GM18909 (cell line): ENCODE measurements at regions not wholly inside any gene's neighbourhood (a gene's known extent, or its start where the extent isn't known, plus 50 kb on each side); places are given as distances from the start of the nearest gene placed in this dataset.

Experiments
- ATAC-seq: cut with Tn5 transposase; IDR thresholded peaks from one replicate; pipeline ENCODE4 v1.9.1; 2021; ENCODE audit warnings: mild to moderate bottlenecking; ENCODE audit not compliant: unreplicated experiment, poor library complexity

DNA sequence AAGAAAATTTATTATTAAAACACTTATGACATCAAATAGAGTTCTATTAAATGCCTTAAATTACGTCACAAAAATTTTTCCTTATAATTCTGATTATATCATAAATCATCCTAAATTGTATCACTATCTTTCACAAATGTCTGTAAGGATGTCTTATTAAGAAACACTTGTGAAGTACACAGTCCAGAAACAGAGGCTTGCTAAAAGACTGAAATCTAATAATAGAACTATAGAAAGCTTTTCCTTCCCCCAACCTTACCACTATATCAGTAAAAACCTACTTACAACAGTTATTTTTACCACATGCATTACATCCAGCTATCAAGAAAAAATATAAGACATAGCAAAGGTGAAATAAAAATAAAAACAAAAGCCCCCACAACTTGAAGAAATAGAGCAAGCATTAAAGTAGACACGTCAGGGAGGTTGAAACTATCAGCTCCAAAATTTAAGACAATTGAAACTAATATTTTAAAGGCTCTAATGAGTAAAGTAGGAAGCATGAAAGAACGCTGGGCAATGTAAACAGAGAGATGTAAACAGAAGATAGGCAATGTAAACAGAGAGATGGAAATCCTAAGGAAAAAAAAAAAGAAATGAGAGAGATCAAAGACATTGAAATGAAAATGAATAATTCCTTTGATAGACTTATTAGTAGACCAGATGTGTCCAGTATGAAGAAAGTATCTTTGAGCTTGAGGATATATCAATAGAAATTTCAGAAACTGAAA lies 94.9 kb upstream of the TECRL start:
- ATAC-seq, result no peak

GRCh38 chr4:64503416-64503815 lies 94.2 kb upstream of the TECRL start:
- no peak for ATAC-seq

GRCh38 chr4:64497491-64497890 lies 88.2 kb upstream of the TECRL start:
- no peak for ATAC-seq

DNA sequence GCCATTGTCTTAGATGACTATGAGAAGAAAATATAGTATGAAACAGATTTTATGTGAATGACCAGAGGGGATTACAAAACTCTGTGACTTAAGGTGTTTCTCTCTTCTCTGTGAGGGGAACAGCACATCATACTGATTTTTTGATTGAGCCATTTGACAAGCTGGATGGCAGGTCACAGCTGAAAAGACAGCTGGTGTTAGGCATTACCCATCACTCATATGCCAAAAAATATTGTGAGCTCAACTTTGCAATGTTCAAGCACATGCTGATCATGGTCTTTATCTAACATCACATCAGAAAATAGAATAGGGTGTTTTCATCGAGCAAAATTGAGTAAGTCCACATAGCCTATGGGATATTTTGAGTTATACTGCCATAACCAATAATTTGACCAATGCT lies 86.7 kb upstream of the TECRL start:
- ATAC-seq, result no peak

DNA sequence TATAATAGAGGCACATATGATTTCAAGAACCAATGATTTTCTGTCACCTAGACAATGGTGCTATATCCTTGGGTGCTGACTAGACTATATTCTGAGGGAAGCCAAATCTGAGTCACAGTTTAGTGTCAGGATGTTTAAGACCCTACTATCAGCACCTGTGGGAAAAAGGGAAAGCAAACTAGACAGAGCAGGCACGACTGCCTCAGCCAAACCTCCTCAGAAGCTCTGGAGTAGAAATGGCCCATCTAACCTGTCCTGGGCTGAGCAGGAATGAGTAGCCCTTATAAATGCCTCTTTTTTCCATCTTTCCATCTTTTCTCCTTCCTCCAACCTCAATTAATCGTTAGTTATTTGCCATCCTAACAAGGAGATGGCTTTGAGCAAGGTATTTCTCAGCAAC lies 80.4 kb upstream of the TECRL start:
- no peak for ATAC-seq

DNA sequence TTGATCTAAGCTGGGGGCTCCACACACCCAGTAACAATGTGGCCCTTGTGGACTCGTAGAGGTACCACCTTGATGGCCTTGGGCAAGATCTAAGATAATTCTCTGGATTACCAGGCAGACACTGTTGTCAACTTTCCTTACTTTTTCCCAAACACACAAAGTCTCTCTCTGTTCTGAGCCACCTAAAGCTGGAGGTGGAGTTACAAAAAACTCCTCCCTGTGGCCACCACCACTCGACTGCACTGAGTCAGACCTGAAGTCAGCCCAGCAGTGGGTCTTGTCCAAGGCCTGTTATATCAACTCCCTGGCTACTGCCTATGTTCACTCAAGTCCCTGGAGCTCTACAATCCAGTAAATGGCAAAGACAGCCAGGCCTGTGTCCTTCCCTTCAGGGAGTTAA lies 70.1 kb upstream of the TECRL start:
- no peak for ATAC-seq

DNA sequence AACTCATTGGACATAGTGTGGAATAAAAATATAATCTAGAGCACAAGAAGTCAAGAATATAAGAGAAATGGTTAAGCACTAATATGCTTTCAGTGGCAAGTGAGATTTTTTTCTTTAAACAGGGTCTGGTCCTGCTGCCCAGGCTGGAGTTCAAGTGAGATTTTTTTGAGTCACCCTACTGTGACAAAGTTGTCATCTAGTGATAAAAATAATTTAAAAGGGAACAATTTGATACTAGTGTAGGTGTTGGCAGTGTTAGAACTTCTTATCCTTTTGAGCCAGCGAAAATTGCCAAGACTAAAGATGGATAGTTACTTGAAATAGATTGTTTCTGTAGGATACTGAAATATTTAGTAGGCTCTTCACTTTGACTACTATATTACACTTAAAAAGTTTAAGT lies 67.9 kb upstream of the TECRL start:
- no peak for ATAC-seq

GRCh38 chr4:64465263-64465662 lies 56.0 kb upstream of the TECRL start:
- ATAC-seq, result no peak

GRCh38 chr4:64464581-64464980 lies 55.3 kb upstream of the TECRL start:
- no peak for ATAC-seq
